GM12874 (cell line): ENCODE measurements at regions not wholly inside any gene's neighbourhood (a gene's known extent, or its start where the extent isn't known, plus 50 kb on each side); places are given as distances from the start of the nearest gene placed in this dataset.

Source experiments
- TF ChIP-seq, protein P1 (sequence below): IDR thresholded peaks from 2 replicates; pipeline ENCODE4 v1.5.1; 2011; ENCODE audit warnings: low read depth, mild to moderate bottlenecking, control low read depth, low read length, moderate library complexity; ENCODE audit not compliant: insufficient read depth

- TF ChIP-seq, protein P1, sequence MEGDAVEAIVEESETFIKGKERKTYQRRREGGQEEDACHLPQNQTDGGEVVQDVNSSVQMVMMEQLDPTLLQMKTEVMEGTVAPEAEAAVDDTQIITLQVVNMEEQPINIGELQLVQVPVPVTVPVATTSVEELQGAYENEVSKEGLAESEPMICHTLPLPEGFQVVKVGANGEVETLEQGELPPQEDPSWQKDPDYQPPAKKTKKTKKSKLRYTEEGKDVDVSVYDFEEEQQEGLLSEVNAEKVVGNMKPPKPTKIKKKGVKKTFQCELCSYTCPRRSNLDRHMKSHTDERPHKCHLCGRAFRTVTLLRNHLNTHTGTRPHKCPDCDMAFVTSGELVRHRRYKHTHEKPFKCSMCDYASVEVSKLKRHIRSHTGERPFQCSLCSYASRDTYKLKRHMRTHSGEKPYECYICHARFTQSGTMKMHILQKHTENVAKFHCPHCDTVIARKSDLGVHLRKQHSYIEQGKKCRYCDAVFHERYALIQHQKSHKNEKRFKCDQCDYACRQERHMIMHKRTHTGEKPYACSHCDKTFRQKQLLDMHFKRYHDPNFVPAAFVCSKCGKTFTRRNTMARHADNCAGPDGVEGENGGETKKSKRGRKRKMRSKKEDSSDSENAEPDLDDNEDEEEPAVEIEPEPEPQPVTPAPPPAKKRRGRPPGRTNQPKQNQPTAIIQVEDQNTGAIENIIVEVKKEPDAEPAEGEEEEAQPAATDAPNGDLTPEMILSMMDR, result no peak
Observed at GRCh38 chr6:168848797-168849196, 404.8 kb downstream of the THBS2 start.

GRCh38 chr6:168844821-168845609 is 404.0 kb downstream of the SMOC2 start:
- TF ChIP-seq, protein P1, result no peak

GRCh38 chr6:168841609-168842278 is 400.8 kb downstream of the SMOC2 start:
- TF ChIP-seq, protein P1, result no peak

- TF ChIP-seq, protein P1, result no peak
Observed at GRCh38 chr6:168838037-168838399, 397.0 kb downstream of the SMOC2 start.

DNA sequence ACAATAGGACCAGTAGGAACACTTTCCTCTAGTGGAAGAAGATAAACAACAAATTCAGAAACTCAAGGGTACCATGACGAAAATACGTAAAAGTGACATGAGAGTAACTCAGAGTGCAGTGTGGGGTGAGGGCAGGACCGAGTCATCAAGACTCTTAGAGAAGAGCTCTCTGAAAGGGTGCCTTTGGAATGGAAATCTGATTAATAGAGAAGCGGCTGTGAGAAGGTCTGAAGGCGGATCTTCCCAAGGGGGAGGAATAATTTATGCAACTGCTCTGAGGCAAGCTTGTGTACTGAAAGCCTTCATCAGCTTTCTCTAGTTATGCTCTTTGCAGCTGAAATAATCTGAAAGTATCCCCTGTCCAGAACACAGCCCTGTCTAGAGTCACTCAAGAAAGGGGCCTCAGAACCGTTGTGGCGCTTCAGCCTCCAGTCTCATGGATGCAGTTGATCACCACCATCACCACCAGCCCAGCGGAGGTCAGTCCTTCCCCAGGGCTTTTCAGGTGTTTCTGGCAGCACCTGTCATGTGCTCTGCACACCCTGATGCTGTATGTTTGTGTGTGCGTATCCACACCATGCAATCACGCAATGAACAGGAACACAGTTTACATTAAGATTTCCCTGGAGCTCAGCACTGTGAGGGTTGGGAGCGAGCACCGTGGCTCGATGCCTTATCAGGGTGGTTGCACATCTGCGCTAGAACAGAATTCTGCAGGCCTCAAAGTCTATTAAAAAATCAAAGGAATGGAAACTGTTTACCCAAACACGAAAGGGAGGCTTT is 396.5 kb downstream of the SMOC2 start:
- TF ChIP-seq, protein P1, result no peak

GRCh38 chr6:168835991-168836390 is 395.0 kb downstream of the SMOC2 start:
- TF ChIP-seq, protein P1, result no peak

DNA sequence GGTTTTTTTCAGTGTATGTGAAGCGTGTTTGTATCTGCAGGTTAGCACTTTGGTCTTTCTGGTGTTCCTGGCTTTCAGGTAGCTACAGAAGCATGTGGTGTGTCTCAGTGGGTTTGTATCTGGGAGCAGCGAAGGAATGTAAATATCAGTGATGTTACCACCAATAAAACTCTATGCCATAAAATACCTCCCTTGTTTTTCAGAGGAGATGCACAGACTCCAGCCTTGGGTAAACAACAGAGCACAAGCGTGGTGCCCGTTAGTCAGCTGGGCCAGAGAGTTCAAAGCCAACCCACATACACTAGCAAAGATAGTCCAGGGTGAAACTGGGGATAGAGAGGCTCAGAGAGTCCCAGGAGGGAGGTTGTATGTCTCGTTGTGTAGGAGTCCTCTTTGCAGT is 393.8 kb downstream of the SMOC2 start:
- TF ChIP-seq, protein P1, result no peak
